ENCODE measurements at regions not wholly inside any gene's neighbourhood (a gene's known extent, or its start where the extent isn't known, plus 50 kb on each side); places are given as distances from the start of the nearest gene placed in this dataset.

DNA sequence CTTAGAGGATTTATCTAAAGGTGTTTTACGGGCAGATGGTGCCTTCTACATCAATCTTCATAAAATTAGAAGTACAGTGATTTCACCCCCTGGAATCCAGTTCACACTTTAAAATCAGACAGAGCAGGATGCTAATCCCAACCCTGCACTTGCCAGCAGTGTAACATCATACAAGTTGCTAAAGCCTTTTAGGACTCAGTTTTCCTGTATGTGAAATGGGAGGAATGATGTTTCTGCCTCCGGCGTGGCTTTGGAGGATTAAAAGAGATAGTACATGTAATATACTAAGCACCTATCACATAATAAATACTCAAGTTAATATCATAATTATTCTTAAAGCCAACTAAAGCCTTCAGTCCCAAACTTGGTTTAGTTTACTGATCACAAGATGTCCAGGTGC is 257.2 kb upstream of the THBS1 start:
- DNase-seq = no peak

GRCh38 chr15:39326306-39326975 is 254.4 kb upstream of the THBS1 start:
- no peak for DNase-seq

DNA sequence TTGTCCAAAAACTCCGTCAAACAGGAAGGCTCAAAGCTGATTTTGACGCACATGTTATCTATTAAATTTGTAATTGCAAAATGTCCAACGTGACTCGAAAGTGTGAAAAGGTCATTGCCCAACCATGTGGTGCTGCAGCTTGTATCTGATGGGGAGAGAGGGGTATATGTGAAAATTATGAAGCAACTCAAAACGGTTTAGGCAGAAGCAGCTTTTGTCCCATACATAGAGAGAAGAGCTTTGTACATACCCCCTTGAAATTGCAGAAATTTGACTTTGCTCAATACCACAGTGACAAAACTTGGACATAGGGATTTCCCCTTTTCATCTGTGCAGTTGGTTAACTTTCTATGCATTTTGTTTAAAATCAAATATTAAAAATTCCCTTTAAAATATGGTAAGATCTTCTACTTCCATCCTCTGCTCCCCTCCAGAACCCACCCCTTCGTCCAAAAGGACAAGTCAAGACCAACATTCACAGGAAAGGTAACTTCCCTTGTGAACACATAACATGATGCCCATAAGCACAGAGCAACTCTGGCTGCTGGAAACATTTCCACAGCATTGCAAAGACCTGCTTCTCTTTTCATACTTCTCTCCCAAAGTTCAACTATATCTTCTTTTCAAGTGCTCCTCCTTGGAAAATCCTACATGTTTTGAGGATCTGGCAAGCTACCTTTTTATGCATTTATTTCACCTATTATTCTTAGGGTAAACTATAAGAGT is 253.7 kb upstream of the THBS1 start:
- no peak for DNase-seq

DNA sequence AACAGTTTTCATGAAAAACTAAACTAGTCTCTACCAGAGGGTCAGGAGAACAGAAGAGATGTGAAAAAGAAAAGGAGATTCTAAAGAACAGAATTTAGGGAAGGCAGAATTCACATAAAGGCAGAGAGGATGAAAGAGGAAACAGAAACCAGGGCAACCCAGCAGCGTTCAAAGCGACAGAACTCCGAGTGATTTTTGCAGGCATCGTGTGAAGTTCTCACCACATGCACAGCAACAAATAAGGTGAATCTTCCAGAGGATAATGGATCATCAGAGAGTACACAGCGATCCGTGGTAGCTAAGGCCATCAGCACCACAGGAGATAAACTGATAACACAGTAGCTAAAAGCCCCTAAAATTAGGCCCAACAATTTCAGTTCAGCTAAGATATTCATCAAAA is 250.8 kb upstream of the THBS1 start:
- no peak for DNase-seq

GRCh38 chr15:39331584-39331983 is 249.3 kb upstream of the THBS1 start:
- no peak for DNase-seq

- DNase-seq = no peak
Observed at GRCh38 chr15:39332846-39333245, 248.0 kb upstream of the THBS1 start.

GRCh38 chr15:39333393-39333792 is 247.5 kb upstream of the THBS1 start:
- no peak for DNase-seq

DNA sequence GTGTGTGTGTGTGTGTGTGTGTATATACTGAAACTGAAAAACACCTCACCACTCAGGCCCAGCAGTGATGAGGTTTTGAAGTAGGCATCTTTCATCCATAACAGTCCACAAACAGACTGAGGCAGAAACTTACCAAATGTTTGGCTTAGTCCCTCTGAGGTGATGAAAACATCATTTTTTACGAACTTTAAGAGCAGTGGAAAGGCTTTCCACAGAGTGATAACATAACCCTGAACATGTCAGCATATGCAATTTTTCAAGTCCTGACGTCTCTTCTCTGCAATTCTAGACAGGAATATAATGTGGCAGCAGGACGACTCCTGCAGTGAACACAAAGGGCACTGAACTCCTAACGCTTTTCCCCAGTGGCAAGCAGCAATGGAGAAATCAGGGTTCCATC is 247.0 kb upstream of the THBS1 start:
- DNase-seq = no peak

GRCh38 chr15:39336926-39337325 is 244.0 kb upstream of the THBS1 start:
- DNase-seq = no peak

GRCh38 chr15:39338251-39338650 is 242.6 kb upstream of the THBS1 start:
- no peak for DNase-seq

DNA sequence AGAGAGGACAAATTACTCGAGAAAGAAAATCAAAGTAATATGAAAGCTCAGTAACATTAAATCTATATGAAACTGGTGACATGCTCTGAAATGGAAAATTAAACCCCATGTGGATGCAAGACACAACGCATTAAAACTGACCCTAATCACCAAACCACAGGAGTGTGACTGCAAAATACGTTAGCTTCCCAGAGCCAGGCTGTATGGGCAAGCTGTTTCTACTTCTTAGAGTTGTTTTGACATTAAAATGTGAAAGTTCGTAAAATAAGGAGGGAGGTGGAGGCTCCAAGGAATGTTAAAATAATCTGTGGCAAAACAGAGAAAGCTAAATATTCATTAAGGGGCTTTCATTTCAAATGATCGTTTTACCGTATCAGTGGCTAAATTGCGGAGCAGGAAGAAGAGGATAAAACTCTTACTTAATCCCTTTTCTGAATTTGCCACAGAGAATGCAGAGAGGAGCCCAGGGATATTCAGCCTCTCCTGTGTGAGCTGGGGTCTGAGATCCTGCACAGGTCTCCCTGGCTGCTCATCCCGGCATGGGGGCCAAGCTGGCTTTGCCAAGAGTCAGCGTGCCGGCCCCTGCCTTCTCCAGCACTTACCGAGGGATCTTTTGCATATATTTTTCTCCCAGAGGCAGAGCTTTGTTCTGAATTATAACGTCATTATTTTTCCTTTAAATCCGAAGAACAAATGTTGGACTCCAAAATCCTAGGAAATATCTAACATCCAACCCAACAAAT is 239.8 kb upstream of the THBS1 start:
- DNase-seq = no peak

GRCh38 chr15:39344662-39345141 is 236.2 kb upstream of the THBS1 start:
- peak; percentile 48 for DNase-seq

DNA sequence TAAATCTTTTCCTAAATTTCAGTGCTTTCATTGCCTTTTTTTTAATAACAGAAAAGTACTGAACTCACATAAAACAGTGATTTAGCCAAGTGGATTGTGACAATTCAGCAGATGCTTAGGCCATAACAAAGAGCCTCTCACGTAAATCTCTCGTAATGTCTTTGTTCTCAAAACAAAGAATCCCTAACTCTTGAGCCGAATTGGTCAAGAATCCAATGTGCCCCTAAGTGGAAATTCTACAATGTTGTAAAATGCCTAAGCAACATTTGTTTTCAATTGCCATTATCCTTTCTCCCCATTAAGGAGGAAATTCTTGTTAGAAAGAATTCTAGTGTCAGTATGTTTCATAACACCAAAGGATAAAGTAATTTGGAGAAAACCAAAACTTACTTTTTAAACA is 235.7 kb upstream of the THBS1 start:
- peak; percentile 87 for DNase-seq

GRCh38 chr15:39347453-39347852 is 233.4 kb upstream of the THBS1 start:
- no peak for DNase-seq

- no peak for DNase-seq
Observed at GRCh38 chr15:39350785-39351184, 230.1 kb upstream of the THBS1 start.

DNA sequence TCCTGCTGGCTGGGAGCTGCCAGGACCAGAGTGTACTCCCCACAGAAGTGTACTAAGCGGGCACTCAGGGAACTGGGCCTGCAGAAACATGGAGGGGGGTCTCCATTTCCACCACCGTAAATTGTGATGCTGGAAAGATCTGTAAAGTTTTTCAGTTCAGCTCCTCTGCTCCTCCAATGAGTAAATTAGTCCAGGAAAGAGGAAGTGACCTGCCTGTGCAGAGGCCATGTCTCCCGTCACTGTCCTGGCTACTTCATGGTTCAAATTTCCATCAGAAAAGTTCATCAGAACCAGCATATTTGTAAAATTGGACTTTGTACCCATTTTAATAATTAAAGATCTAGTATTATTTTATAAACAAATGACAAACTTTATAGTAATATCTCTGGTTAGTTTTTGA is 226.7 kb upstream of the THBS1 start:
- DNase-seq = no peak

GRCh38 chr15:39357480-39358268 is 223.2 kb upstream of the THBS1 start:
- peak; percentile 46 for DNase-seq

GRCh38 chr15:39358441-39359041 is 222.3 kb upstream of the THBS1 start:
- peak; percentile 31 for DNase-seq

GRCh38 chr15:39359771-39360170 is 221.1 kb upstream of the THBS1 start:
- DNase-seq = no peak

GRCh38 chr15:39360452-39360851 is 220.4 kb upstream of the THBS1 start:
- peak; percentile 57 for DNase-seq

GRCh38 chr15:39361497-39361896 is 219.4 kb upstream of the THBS1 start:
- DNase-seq = peak; percentile 29

GRCh38 chr15:39362821-39363561 is 217.9 kb upstream of the THBS1 start:
- peak; percentile 100 for DNase-seq
